Activated naive CD8-positive, alpha-beta T cell (primary cell): ENCODE measurements at regions not wholly inside any gene's neighbourhood (a gene's known extent, or its start where the extent isn't known, plus 50 kb on each side); places are given as distances from the start of the nearest gene placed in this dataset.
"Not testable (repeated sequence)": the region's sequence is repeated elsewhere in the genome, so short reads cannot be mapped to it uniquely, and the experiment has no call there.

Experiments used
- H3K27ac Mint-ChIP-seq: one replicate; pipeline ENCODE4 v1.8.0; 2021; ENCODE audit warnings: mixed read lengths
- H3K27me3 Mint-ChIP-seq: one replicate; pipeline ENCODE4 v1.8.0; 2021; ENCODE audit warnings: mixed read lengths
- H3K36me3 Mint-ChIP-seq: one replicate; pipeline ENCODE4 v1.8.0; 2021; ENCODE audit warnings: mixed read lengths
- H3K4me1 Mint-ChIP-seq: one replicate; pipeline ENCODE4 v1.8.0; 2021; ENCODE audit warnings: low read depth, mixed read lengths
- H3K4me3 Mint-ChIP-seq: one replicate; pipeline ENCODE4 v1.8.0; 2021; ENCODE audit warnings: mild to moderate bottlenecking, mixed read lengths
- H3K9me3 Mint-ChIP-seq: one replicate; pipeline ENCODE4 v1.8.0; 2021; ENCODE audit warnings: low read depth, mixed read lengths

GRCh38 chr11:95414217-95414616 lies 183.2 kb upstream of the SESN3 start:
- H3K9me3 Mint-ChIP-seq: no peaks in the 10 kb centered on the region

GRCh38 chr11:95413761-95414160 lies 182.8 kb upstream of the SESN3 start:
- peaks cover 5% of the 10 kb centered on the region for H3K4me1 Mint-ChIP-seq
- no peak overlapping the region for H3K27ac Mint-ChIP-seq
- H3K4me3 Mint-ChIP-seq: no peak overlapping the region
- H3K36me3 Mint-ChIP-seq: peaks cover 2% of the 10 kb centered on the region
- no peaks in the 10 kb centered on the region for H3K9me3 Mint-ChIP-seq
- H3K27me3 Mint-ChIP-seq: no peaks in the 10 kb centered on the region

More at GRCh38 chr11:95414217-95414616, 183.2 kb upstream of the SESN3 start:
- no peak overlapping the region for H3K4me3 Mint-ChIP-seq
- no peak overlapping the region for H3K27ac Mint-ChIP-seq
- no peaks in the 10 kb centered on the region for H3K36me3 Mint-ChIP-seq
- peaks cover 5% of the 10 kb centered on the region for H3K4me1 Mint-ChIP-seq
- H3K27me3 Mint-ChIP-seq: no peaks in the 10 kb centered on the region

GRCh38 chr11:95413021-95413420 lies 182.0 kb upstream of the SESN3 start:
- Mint-ChIP-seq H3K4me1 (peaks cover 5% of the 10 kb centered on the region), H3K4me3 (no peak overlapping the region), H3K9me3 (no peaks in the 10 kb centered on the region), H3K36me3 (peaks cover 2% of the 10 kb centered on the region), H3K27me3 (no peaks in the 10 kb centered on the region), H3K27ac (no peak overlapping the region)

GRCh38 chr11:95412074-95412473 lies 181.1 kb upstream of the SESN3 start:
- H3K9me3 Mint-ChIP-seq: no peaks in the 10 kb centered on the region
- peaks cover 2% of the 10 kb centered on the region for H3K36me3 Mint-ChIP-seq
- peaks cover 5% of the 10 kb centered on the region for H3K4me1 Mint-ChIP-seq
- no peak overlapping the region for H3K4me3 Mint-ChIP-seq
- no peak overlapping the region for H3K27ac Mint-ChIP-seq
- no peaks in the 10 kb centered on the region for H3K27me3 Mint-ChIP-seq

- H3K27ac Mint-ChIP-seq, H3K4me1 Mint-ChIP-seq, H3K27me3 Mint-ChIP-seq, H3K36me3 Mint-ChIP-seq, H3K4me3 Mint-ChIP-seq, H3K9me3 Mint-ChIP-seq: not testable (repeated sequence)
Measured at GRCh38 chr11:95410707-95411106, 179.7 kb upstream of the SESN3 start.

GRCh38 chr11:95406271-95406670 lies 175.3 kb upstream of the SESN3 start:
- Mint-ChIP-seq H3K4me3 (no peak overlapping the region), H3K4me1 (peaks cover 5% of the 10 kb centered on the region), H3K36me3 (peaks cover 7% of the 10 kb centered on the region), H3K27ac (no peak overlapping the region), H3K9me3 (no peaks in the 10 kb centered on the region), H3K27me3 (no peaks in the 10 kb centered on the region)

GRCh38 chr11:95404370-95404769 lies 173.4 kb upstream of the SESN3 start:
- Mint-ChIP-seq H3K36me3 (peaks cover 7% of the 10 kb centered on the region), H3K4me3 (no peak overlapping the region), H3K27ac (no peak overlapping the region)

GRCh38 chr11:95398437-95399112 lies 167.6 kb upstream of the SESN3 start:
- peaks cover 11% of the 10 kb centered on the region for H3K9me3 Mint-ChIP-seq
- no peak overlapping the region for H3K4me3 Mint-ChIP-seq
- H3K4me1 Mint-ChIP-seq: peaks cover 2% of the 10 kb centered on the region
- no peaks in the 10 kb centered on the region for H3K27me3 Mint-ChIP-seq
- peaks cover 4% of the 10 kb centered on the region for H3K36me3 Mint-ChIP-seq
- no peak overlapping the region for H3K27ac Mint-ChIP-seq

More at GRCh38 chr11:95404370-95404769, 173.4 kb upstream of the SESN3 start:
- H3K27me3 Mint-ChIP-seq: no peaks in the 10 kb centered on the region
- H3K9me3 Mint-ChIP-seq: no peaks in the 10 kb centered on the region
- H3K4me1 Mint-ChIP-seq: peaks cover 2% of the 10 kb centered on the region

- H3K4me1 Mint-ChIP-seq: no peaks in the 10 kb centered on the region
- H3K4me3 Mint-ChIP-seq: no peak overlapping the region
- H3K9me3 Mint-ChIP-seq: peaks cover 11% of the 10 kb centered on the region
- H3K27me3 Mint-ChIP-seq: no peaks in the 10 kb centered on the region
- H3K27ac Mint-ChIP-seq: no peak overlapping the region
- peaks cover 4% of the 10 kb centered on the region for H3K36me3 Mint-ChIP-seq
Measured at GRCh38 chr11:95392644-95393043, 161.6 kb upstream of the SESN3 start.

GRCh38 chr11:95389427-95389826 lies 158.4 kb upstream of the SESN3 start:
- H3K4me3 Mint-ChIP-seq: no peak overlapping the region
- no peaks in the 10 kb centered on the region for H3K9me3 Mint-ChIP-seq
- peaks cover 4% of the 10 kb centered on the region for H3K4me1 Mint-ChIP-seq
- no peaks in the 10 kb centered on the region for H3K36me3 Mint-ChIP-seq
- no peak overlapping the region for H3K27ac Mint-ChIP-seq
- H3K27me3 Mint-ChIP-seq: no peaks in the 10 kb centered on the region

- H3K27ac Mint-ChIP-seq: no peak overlapping the region
- no peak overlapping the region for H3K4me3 Mint-ChIP-seq
- no peaks in the 10 kb centered on the region for H3K9me3 Mint-ChIP-seq
- no peaks in the 10 kb centered on the region for H3K27me3 Mint-ChIP-seq
- peaks cover 4% of the 10 kb centered on the region for H3K4me1 Mint-ChIP-seq
- no peaks in the 10 kb centered on the region for H3K36me3 Mint-ChIP-seq
Measured at GRCh38 chr11:95388086-95388485, 157.1 kb upstream of the SESN3 start.

- Mint-ChIP-seq H3K36me3 (no peaks in the 10 kb centered on the region), H3K27ac (no peak overlapping the region), H3K4me3 (no peak overlapping the region), H3K9me3 (no peaks in the 10 kb centered on the region), H3K4me1 (peaks cover 6% of the 10 kb centered on the region), H3K27me3 (no peaks in the 10 kb centered on the region)
Measured at GRCh38 chr11:95387325-95387724, 156.3 kb upstream of the SESN3 start.

GRCh38 chr11:95385577-95385976 lies 154.6 kb upstream of the SESN3 start:
- Mint-ChIP-seq H3K27me3 (no peaks in the 10 kb centered on the region), H3K4me3 (no peak overlapping the region), H3K4me1 (peaks cover 11% of the 10 kb centered on the region), H3K36me3 (no peaks in the 10 kb centered on the region), H3K9me3 (no peaks in the 10 kb centered on the region), H3K27ac (no peak overlapping the region)

GRCh38 chr11:95379479-95379878 lies 148.5 kb upstream of the SESN3 start:
- Mint-ChIP-seq H3K27me3 (no peaks in the 10 kb centered on the region), H3K4me1 (peaks cover 7% of the 10 kb centered on the region), H3K9me3 (no peaks in the 10 kb centered on the region), H3K27ac (no peak overlapping the region), H3K36me3 (no peaks in the 10 kb centered on the region), H3K4me3 (no peak overlapping the region)

- peaks cover 7% of the 10 kb centered on the region for H3K4me1 Mint-ChIP-seq
- no peaks in the 10 kb centered on the region for H3K27me3 Mint-ChIP-seq
- H3K9me3 Mint-ChIP-seq: no peaks in the 10 kb centered on the region
- no peaks in the 10 kb centered on the region for H3K36me3 Mint-ChIP-seq
- H3K27ac Mint-ChIP-seq: no peak overlapping the region
- H3K4me3 Mint-ChIP-seq: no peak overlapping the region
Measured at GRCh38 chr11:95378789-95379188, 147.8 kb upstream of the SESN3 start.

GRCh38 chr11:95378111-95378510 lies 147.1 kb upstream of the SESN3 start:
- Mint-ChIP-seq H3K27ac (no peak overlapping the region), H3K9me3 (no peaks in the 10 kb centered on the region), H3K4me1 (peaks cover 7% of the 10 kb centered on the region), H3K27me3 (no peaks in the 10 kb centered on the region), H3K36me3 (no peaks in the 10 kb centered on the region), H3K4me3 (no peak overlapping the region)
